ENCODE measurements at regions not wholly inside any gene's neighbourhood (a gene's known extent, or its start where the extent isn't known, plus 50 kb on each side); places are given as distances from the start of the nearest gene placed in this dataset.

- TF ChIP-seq POLR2AphosphoS5 (IDR thresholded peaks at IDR 0.05; ENCODE audit: low read depth, low read length) (no peak), TAF1 (IDR thresholded peaks at IDR 0.05; ENCODE audit: borderline replicate concordance, insufficient read depth, low read length) (no peak), SIN3A (IDR thresholded peaks at IDR 0.05; ENCODE audit: borderline replicate concordance, insufficient read depth, low read length) (no peak), FOXP2 (optimal IDR thresholded peaks at IDR 0.05; ENCODE audit: borderline replicate concordance, extremely low read depth, extremely low read length, insufficient read depth) (no peak)
- TF ChIP-seq, protein P1, sequence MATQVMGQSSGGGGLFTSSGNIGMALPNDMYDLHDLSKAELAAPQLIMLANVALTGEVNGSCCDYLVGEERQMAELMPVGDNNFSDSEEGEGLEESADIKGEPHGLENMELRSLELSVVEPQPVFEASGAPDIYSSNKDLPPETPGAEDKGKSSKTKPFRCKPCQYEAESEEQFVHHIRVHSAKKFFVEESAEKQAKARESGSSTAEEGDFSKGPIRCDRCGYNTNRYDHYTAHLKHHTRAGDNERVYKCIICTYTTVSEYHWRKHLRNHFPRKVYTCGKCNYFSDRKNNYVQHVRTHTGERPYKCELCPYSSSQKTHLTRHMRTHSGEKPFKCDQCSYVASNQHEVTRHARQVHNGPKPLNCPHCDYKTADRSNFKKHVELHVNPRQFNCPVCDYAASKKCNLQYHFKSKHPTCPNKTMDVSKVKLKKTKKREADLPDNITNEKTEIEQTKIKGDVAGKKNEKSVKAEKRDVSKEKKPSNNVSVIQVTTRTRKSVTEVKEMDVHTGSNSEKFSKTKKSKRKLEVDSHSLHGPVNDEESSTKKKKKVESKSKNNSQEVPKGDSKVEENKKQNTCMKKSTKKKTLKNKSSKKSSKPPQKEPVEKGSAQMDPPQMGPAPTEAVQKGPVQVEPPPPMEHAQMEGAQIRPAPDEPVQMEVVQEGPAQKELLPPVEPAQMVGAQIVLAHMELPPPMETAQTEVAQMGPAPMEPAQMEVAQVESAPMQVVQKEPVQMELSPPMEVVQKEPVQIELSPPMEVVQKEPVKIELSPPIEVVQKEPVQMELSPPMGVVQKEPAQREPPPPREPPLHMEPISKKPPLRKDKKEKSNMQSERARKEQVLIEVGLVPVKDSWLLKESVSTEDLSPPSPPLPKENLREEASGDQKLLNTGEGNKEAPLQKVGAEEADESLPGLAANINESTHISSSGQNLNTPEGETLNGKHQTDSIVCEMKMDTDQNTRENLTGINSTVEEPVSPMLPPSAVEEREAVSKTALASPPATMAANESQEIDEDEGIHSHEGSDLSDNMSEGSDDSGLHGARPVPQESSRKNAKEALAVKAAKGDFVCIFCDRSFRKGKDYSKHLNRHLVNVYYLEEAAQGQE (IDR thresholded peaks at IDR 0.05; ENCODE audit: insufficient read depth in 1 of 2, low read depth in 2 of 2, low read length in 2 of 2): no peak
Observed at GRCh38 chr14:84340938-84341337, 1189.0 kb upstream of the FLRT2 start.

- TF ChIP-seq TAF1 (IDR thresholded peaks at IDR 0.05; ENCODE audit: borderline replicate concordance, insufficient read depth, low read length) (no peak), FOXP2 (optimal IDR thresholded peaks at IDR 0.05; ENCODE audit: borderline replicate concordance, extremely low read depth, extremely low read length, insufficient read depth) (no peak), POLR2AphosphoS5 (IDR thresholded peaks at IDR 0.05; ENCODE audit: low read depth, low read length) (no peak), SIN3A (IDR thresholded peaks at IDR 0.05; ENCODE audit: borderline replicate concordance, insufficient read depth, low read length) (no peak)
- TF ChIP-seq, protein P1 (IDR thresholded peaks at IDR 0.05; ENCODE audit: insufficient read depth in 1 of 2, low read depth in 2 of 2, low read length in 2 of 2): no peak
Observed at GRCh38 chr14:84343656-84344055, 1186.3 kb upstream of the FLRT2 start.

DNA sequence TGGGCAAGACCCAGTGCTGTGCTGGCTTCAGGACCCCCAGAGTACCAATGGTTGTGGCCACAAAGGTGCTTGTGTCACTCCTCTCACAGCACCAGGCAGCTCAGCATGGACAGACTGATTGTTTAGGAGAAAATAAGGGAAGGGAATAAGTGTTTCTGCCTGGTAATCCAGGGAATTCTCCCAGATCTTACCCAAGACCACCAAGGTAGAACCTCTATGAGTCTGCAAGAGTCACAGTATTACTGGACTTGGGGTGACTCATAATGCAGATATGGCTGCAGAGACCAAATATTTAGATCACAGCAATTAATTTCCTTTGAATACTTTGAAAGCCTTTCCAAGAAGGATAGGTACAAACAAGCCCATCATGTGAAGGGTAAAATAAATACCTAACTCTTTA, 1178.3 kb upstream of the FLRT2 start:
- no peak for TF ChIP-seq POLR2AphosphoS5 (IDR thresholded peaks at IDR 0.05; ENCODE audit: low read depth, low read length)
- TF ChIP-seq, protein P1 (IDR thresholded peaks at IDR 0.05; ENCODE audit: insufficient read depth in 1 of 2, low read depth in 2 of 2, low read length in 2 of 2): no peak

DNA sequence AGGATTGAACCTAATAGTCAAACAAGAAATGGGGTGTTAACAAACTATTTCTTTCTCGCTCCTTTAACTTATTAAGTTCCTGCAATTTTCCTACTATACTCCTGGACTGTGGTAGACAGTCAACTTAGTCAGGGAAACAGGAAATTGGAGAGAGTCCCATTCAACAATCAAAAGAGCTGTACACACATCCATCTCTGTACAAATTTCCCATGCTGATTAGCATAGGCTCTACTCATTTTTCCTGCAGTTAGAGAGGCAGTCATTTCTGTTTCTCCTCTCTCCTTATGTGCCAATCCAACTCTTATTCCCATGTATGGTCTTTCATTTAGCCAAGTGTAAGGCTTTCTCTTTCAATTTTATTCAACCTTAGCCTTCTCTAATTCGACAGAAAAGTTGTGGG, 1168.5 kb upstream of the FLRT2 start:
- TF ChIP-seq FOXP2 (optimal IDR thresholded peaks at IDR 0.05; ENCODE audit: borderline replicate concordance, extremely low read depth, extremely low read length, insufficient read depth) (no peak), POLR2AphosphoS5 (IDR thresholded peaks at IDR 0.05; ENCODE audit: low read depth, low read length) (no peak)

DNA sequence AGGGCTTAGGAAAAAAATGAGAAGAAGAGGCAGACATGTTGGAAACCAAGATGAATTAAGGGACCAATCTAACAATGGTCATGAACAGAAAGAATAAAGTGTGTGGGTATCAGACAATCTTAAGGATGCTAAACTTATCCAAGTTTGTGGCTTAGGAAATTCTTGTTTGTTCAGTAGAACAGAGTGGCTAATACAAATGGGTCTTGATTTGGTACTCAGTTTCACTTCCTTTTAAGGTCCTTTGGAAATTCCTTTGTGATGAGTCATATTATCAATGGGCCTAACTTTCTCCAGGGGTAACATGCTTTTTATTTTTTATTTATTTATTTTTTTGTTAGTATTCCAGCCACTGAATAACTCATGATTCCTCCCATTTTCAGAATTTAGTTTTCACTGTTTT, 1154.7 kb upstream of the FLRT2 start:
- TF ChIP-seq FOXP2 (optimal IDR thresholded peaks at IDR 0.05; ENCODE audit: borderline replicate concordance, extremely low read depth, extremely low read length, insufficient read depth) (no peak), SIN3A (IDR thresholded peaks at IDR 0.05; ENCODE audit: borderline replicate concordance, insufficient read depth, low read length) (no peak), POLR2AphosphoS5 (IDR thresholded peaks at IDR 0.05; ENCODE audit: low read depth, low read length) (no peak), TAF1 (IDR thresholded peaks at IDR 0.05; ENCODE audit: borderline replicate concordance, insufficient read depth, low read length) (no peak)
- TF ChIP-seq, protein P1 (IDR thresholded peaks at IDR 0.05; ENCODE audit: insufficient read depth in 1 of 2, low read depth in 2 of 2, low read length in 2 of 2): no peak
